PC-9 (cell line): ENCODE measurements at regions not wholly inside any gene's neighbourhood (a gene's known extent, or its start where the extent isn't known, plus 50 kb on each side); places are given as distances from the start of the nearest gene placed in this dataset.
A peak's percentile ranks its signal among the peaks of the same experiment; 100 is the strongest.

Experiments used
- BruUV-seq: library from RNA; stranded (reverse); fragments of 400-500 nt; replicated peaks from 2 replicates; lab custom pipeline; 2021; lab: Mats Ljungman, UMichigan
- CTCF ChIA-PET: fragments of 300-600 bp; sonication (Branson Sonifier 250); formaldehyde crosslinking; loops from one replicate; lab custom pipeline; 2022; ENCODE audit warnings: antibody characterized with exemption; lab: Charles Lee
- POLR2A ChIA-PET: fragments of 300-600 bp; sonication (Branson Sonifier 250); formaldehyde crosslinking; loops from one replicate; lab custom pipeline; 2022; ENCODE audit warnings: antibody characterized with exemption; ENCODE audit not compliant: unreplicated experiment; lab: Charles Lee
- DNase-seq, 2 experiments: peaks; one replicate each; pipeline versions ENCODE4 v3.0.0 to v3.0.0-alpha.2; 2015 to 2022; ENCODE audit warnings: mixed read lengths in 1 of 2
- H2AFZ ChIP-seq: fragments of 200-600 bp; sonication (generic); 2 replicates; pipeline ENCODE4 v1.8.1; 2017; ENCODE audit warnings: antibody characterized with exemption
- H3F3A ChIP-seq: fragments of 200-600 bp; sonication (generic); 2 replicates; pipeline ENCODE4 v1.8.1; 2017; ENCODE audit warnings: antibody characterized with exemption, mild to moderate bottlenecking, low read depth; ENCODE audit not compliant: insufficient read depth
- H3K27ac ChIP-seq: fragments of 200-600 bp; sonication (generic); 2 replicates; pipeline ENCODE4 v1.6.1; 2016; ENCODE audit warnings: mixed run types
- H3K27me3 ChIP-seq: fragments of 200-600 bp; sonication (generic); 2 replicates; pipeline ENCODE4 v1.6.1; 2016; ENCODE audit warnings: low read depth, mixed run types; ENCODE audit not compliant: insufficient read depth
- H3K36me3 ChIP-seq: fragments of 200-600 bp; sonication (generic); 2 replicates; pipeline ENCODE4 v1.6.1; 2016; ENCODE audit warnings: low read depth, mixed run types
- H3K4me1 ChIP-seq: fragments of 200-600 bp; sonication (generic); replicated peaks from 2 replicates; pipeline ENCODE4 v1.6.1; 2016; ENCODE audit warnings: mixed run types; ENCODE audit not compliant: insufficient read depth
- H3K4me2 ChIP-seq: fragments of 200-600 bp; sonication (generic); 2 replicates; pipeline ENCODE4 v1.6.1; 2017; ENCODE audit warnings: mixed run types
- H3K4me3 ChIP-seq: fragments of 200-600 bp; sonication (generic); 2 replicates; pipeline ENCODE4 v1.6.1; 2016; ENCODE audit warnings: mixed run types
- H3K79me2 ChIP-seq: fragments of 200-600 bp; sonication (generic); 2 replicates; pipeline ENCODE4 v1.6.1; 2017; ENCODE audit warnings: low read depth, mixed run types
- H3K9me2 ChIP-seq: fragments of 200-600 bp; sonication (generic); 2 replicates; pipeline ENCODE4 v1.8.1; 2017; ENCODE audit warnings: mild to moderate bottlenecking; ENCODE audit not compliant: insufficient read depth
- H3K9me3 ChIP-seq: fragments of 200-600 bp; sonication (generic); 2 replicates; pipeline ENCODE4 v1.8.1; 2016; ENCODE audit warnings: low read depth; ENCODE audit not compliant: insufficient read depth
- H4K20me1 ChIP-seq: fragments of 200-600 bp; sonication (generic); 2 replicates; pipeline ENCODE4 v1.8.1; 2017; ENCODE audit not compliant: insufficient read depth
- EZH2 ChIP-seq: fragments of 200-600 bp; sonication (generic); IDR thresholded peaks from 2 replicates; pipeline ENCODE4 v1.8.0; 2017; ENCODE audit warnings: antibody characterized with exemption, low read depth
- intact Hi-C: fragments of 100-400 bp; cut with micrococcal nuclease; formaldehyde crosslinking; loops from one replicate; pipeline ENCODE4 v1.10.0; 2022; ENCODE audit not compliant: unreplicated experiment
- TF ChIP-seq, protein P1 (sequence below): fragments of 200-600 bp; sonication (generic); conservative IDR thresholded peaks from 2 replicates; pipeline ENCODE4 v1.6.1; 2017; ENCODE audit warnings: mixed run types, antibody characterized with exemption, mild to moderate bottlenecking, moderate library complexity

DNA sequence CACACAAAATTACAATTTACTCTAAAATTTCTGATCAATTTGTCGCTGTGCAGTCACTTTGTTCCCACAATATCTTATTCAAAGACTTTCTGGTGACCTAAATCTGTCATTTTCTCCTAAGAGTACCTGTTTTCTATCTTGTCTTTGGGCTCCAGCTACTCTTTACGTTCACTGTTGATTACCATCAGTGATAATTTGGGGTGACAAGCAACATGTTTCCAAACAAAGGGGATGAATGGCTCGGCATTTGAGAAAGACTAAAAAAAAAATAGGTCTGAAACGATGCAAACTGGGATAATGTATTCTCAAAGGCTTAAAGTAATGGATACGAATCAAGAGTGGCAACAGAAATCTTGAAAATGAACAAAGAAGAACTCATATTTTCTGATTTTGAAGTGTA lies 205.2 kb upstream of the DAB2 start:
- no peak for DNase-seq
- no peak overlapping the region for H3K4me3 ChIP-seq
- TF ChIP-seq, protein P1, sequence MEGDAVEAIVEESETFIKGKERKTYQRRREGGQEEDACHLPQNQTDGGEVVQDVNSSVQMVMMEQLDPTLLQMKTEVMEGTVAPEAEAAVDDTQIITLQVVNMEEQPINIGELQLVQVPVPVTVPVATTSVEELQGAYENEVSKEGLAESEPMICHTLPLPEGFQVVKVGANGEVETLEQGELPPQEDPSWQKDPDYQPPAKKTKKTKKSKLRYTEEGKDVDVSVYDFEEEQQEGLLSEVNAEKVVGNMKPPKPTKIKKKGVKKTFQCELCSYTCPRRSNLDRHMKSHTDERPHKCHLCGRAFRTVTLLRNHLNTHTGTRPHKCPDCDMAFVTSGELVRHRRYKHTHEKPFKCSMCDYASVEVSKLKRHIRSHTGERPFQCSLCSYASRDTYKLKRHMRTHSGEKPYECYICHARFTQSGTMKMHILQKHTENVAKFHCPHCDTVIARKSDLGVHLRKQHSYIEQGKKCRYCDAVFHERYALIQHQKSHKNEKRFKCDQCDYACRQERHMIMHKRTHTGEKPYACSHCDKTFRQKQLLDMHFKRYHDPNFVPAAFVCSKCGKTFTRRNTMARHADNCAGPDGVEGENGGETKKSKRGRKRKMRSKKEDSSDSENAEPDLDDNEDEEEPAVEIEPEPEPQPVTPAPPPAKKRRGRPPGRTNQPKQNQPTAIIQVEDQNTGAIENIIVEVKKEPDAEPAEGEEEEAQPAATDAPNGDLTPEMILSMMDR, result no peak
- TF ChIP-seq EZH2, result no peak
- H2AFZ ChIP-seq, result 0 out of 2 replicates have a peak overlapping the region, but pooled peaks have one; percentile 36
- no peaks in the 10 kb centered on the region for H3K79me2 ChIP-seq
- H3K4me1 ChIP-seq, result peaks cover 15% of the 10 kb centered on the region
- H3K9me3 ChIP-seq, result peaks cover 10% of the 10 kb centered on the region; the same call in 1 of the 2 replicates
- no peaks in the 10 kb centered on the region for H3K27me3 ChIP-seq
- H3K9me2 ChIP-seq, result no peaks in the 10 kb centered on the region
- H3K36me3 ChIP-seq, result no peaks in the 10 kb centered on the region
- ChIA-PET POLR2A (no interaction called here), CTCF (interaction anchor here (0.6 to 0.7 kb wide), 2 partner anchors 80 to 408 kb away, joined by 3 read pairs; no protein-coding TSS in a partner anchor)
- H4K20me1 ChIP-seq, result no peaks in the 10 kb centered on the region
- BruUV-seq, result no TSS peak
- intact Hi-C loops, result loop anchor here (10.0 kb wide), 1 partner anchor 755 kb away; no protein-coding TSS in a partner anchor
- H3K27ac ChIP-seq, result no peak overlapping the region
- peaks cover 8% of the 10 kb centered on the region for H3F3A ChIP-seq
- H3K4me2 ChIP-seq, result no peak overlapping the region

DNA sequence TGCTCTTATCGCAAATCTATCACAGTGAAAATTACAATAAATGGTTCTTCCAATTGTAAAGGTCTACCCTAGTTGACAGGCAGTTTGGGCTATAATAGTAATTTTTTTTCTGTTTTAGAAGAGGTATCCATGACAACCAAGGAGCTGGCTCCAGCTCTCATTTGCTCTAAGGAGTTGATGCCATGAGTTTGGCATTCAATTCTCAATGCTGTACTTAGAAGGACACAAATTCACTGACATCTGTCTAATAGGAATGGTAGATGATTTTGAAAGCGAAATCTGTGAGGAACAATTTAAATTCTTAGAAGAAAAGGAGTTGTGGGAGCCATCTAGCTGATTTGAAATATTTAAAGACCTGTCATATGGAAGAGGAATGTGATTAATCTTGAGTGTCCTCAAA lies 203.6 kb upstream of the DAB2 start:
- Histone ChIP-seq H3K27me3 (no peaks in the 10 kb centered on the region), H3K9me2 (0 out of 2 replicates have a peak, but pooled peaks cover 3% of the 10 kb centered on the region), H3K79me2 (no peaks in the 10 kb centered on the region), H3K36me3 (0 out of 2 replicates have a peak, but pooled peaks cover 5% of the 10 kb centered on the region), H2AFZ (no peak overlapping the region), H3K4me2 (no peak overlapping the region), H4K20me1 (no peaks in the 10 kb centered on the region), H3K4me1 (peaks cover 30% of the 10 kb centered on the region), H3K4me3 (no peak overlapping the region), H3K9me3 (peaks cover 16% of the 10 kb centered on the region), H3F3A (peaks cover 18% of the 10 kb centered on the region), H3K27ac (no peak overlapping the region)
- no peak for DNase-seq
- no TSS peak for BruUV-seq
- CTCF ChIA-PET, result no interaction called here
- intact Hi-C loops, result loop anchor here (10.0 kb wide), 1 partner anchor 756 kb away; no protein-coding TSS in a partner anchor
- POLR2A ChIA-PET, result interaction anchor here (0.5 kb wide), 1 partner anchor 1207 kb away, joined by 3 read pairs; the partner anchor contains the start of gene RPL37
- TF ChIP-seq, protein P1, result no peak

DNA sequence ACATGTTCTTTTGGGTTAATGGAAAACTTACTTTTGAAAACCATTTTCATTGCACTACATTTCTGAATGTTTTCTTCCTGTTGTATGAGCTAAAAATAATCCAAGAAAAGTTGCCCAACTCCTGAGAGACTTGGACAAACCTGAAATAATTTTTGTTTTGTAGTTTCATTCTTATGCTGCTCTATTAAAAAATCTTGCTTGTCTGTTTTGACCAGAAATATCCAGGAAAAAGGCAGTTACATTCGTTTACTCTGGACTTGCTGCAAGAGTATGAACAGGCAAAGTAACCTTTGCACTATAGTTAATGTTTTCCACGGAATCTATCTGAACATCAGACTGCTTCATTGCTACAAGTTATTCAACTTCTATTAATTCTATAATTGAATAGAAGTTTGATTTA lies 200.1 kb upstream of the DAB2 start:
- H2AFZ ChIP-seq, result peak overlapping the region; percentile 62
- CTCF ChIA-PET, result interaction anchor here (1.2 to 1.4 kb wide), 2 partner anchors 14 to 89 kb away, joined by 3 to 5 read pairs; no protein-coding TSS in a partner anchor

More for the DNA sequence above, 200.1 kb upstream of the DAB2 start:
- Histone ChIP-seq H3K79me2 (no peaks in the 10 kb centered on the region), H3K27ac (peak overlapping the region; percentile 78), H3K4me2 (peak overlapping the region; percentile 69), H4K20me1 (no peaks in the 10 kb centered on the region), H3K9me2 (0 out of 2 replicates have a peak, but pooled peaks cover 3% of the 10 kb centered on the region), H3K4me1 (peaks cover 34% of the 10 kb centered on the region), H3F3A (peaks cover 18% of the 10 kb centered on the region), H3K4me3 (peak overlapping the region; percentile 46), H3K27me3 (no peaks in the 10 kb centered on the region), H3K9me3 (peaks cover 16% of the 10 kb centered on the region), H3K36me3 (0 out of 2 replicates have a peak, but pooled peaks cover 10% of the 10 kb centered on the region)
- TF ChIP-seq, protein P1, result no peak
- no peak for TF ChIP-seq EZH2
- POLR2A ChIA-PET, result interaction anchor here (0.5 to 0.7 kb wide), 4 partner anchors 11 to 462 kb away, joined by 3 read pairs; no protein-coding TSS in a partner anchor
- intact Hi-C loops, result loop anchor here (2.0 to 10.0 kb wide), 2 partner anchors 54 to 760 kb away; no protein-coding TSS in a partner anchor
- DNase-seq, result no peak
- no TSS peak for BruUV-seq
